CD4-positive, alpha-beta T cell treated with Interleukin-15 for 4 hours (primary cell): ENCODE measurements at regions not wholly inside any gene's neighbourhood (a gene's known extent, or its start where the extent isn't known, plus 50 kb on each side); places are given as distances from the start of the nearest gene placed in this dataset.
A peak's percentile ranks its signal among the peaks of the same experiment; 100 is the strongest.

Source experiments
- DNase-seq: peaks from one replicate; pipeline ENCODE4 v3.0.0-alpha.2; 2020; ENCODE audit warnings: low spot score

GRCh38 chr2:12588986-12589385 lies 127.8 kb upstream of the TRIB2 start:
- DNase-seq = no peak

GRCh38 chr2:12589802-12590320 lies 126.9 kb upstream of the TRIB2 start:
- no peak for DNase-seq

- no peak for DNase-seq
These were observed 124.4 kb upstream of the TRIB2 start for GRCh38 chr2:12592296-12592695.

GRCh38 chr2:12594590-12594989 lies 122.1 kb upstream of the TRIB2 start:
- no peak for DNase-seq

GRCh38 chr2:12596771-12597170 lies 120.0 kb upstream of the TRIB2 start:
- DNase-seq = no peak

- no peak for DNase-seq
These were observed 119.1 kb upstream of the TRIB2 start for GRCh38 chr2:12597610-12598009.

GRCh38 chr2:12602661-12603060 lies 114.1 kb upstream of the TRIB2 start:
- DNase-seq = no peak

GRCh38 chr2:12603781-12604295 lies 112.9 kb upstream of the TRIB2 start:
- no peak for DNase-seq

GRCh38 chr2:12604341-12604740 lies 112.4 kb upstream of the TRIB2 start:
- DNase-seq = no peak

- DNase-seq = no peak
These were observed 111.4 kb upstream of the TRIB2 start for GRCh38 chr2:12605366-12605765.

- no peak for DNase-seq
These were observed 110.8 kb upstream of the TRIB2 start for GRCh38 chr2:12605936-12606335.

- DNase-seq = peak; percentile 21
These were observed 110.2 kb upstream of the TRIB2 start for GRCh38 chr2:12606472-12607000.

- peak; percentile 11 for DNase-seq
These were observed 108.8 kb upstream of the TRIB2 start for GRCh38 chr2:12607971-12608370.

- no peak for DNase-seq
These were observed 106.4 kb upstream of the TRIB2 start for GRCh38 chr2:12610314-12610713.

- DNase-seq = no peak
These were observed 104.6 kb upstream of the TRIB2 start for GRCh38 chr2:12612168-12612567.

- no peak for DNase-seq
These were observed 104.1 kb upstream of the TRIB2 start for GRCh38 chr2:12612671-12613070.

- DNase-seq = no peak
These were observed 103.5 kb upstream of the TRIB2 start for GRCh38 chr2:12613137-12613835.

GRCh38 chr2:12615509-12615908 lies 101.2 kb upstream of the TRIB2 start:
- DNase-seq = no peak

- DNase-seq = no peak
These were observed 100.1 kb upstream of the TRIB2 start for GRCh38 chr2:12616456-12617156.

GRCh38 chr2:12617366-12617765 lies 99.4 kb upstream of the TRIB2 start:
- DNase-seq = no peak

- no peak for DNase-seq
These were observed 98.9 kb upstream of the TRIB2 start for GRCh38 chr2:12617853-12618252.

GRCh38 chr2:12618576-12618975 lies 98.2 kb upstream of the TRIB2 start:
- no peak for DNase-seq

GRCh38 chr2:12619975-12620374 lies 96.8 kb upstream of the TRIB2 start:
- no peak for DNase-seq
